ENCODE measurements at regions not wholly inside any gene's neighbourhood (a gene's known extent, or its start where the extent isn't known, plus 50 kb on each side); places are given as distances from the start of the nearest gene placed in this dataset.
A peak's percentile ranks its signal among the peaks of the same experiment; 100 is the strongest.

DNA sequence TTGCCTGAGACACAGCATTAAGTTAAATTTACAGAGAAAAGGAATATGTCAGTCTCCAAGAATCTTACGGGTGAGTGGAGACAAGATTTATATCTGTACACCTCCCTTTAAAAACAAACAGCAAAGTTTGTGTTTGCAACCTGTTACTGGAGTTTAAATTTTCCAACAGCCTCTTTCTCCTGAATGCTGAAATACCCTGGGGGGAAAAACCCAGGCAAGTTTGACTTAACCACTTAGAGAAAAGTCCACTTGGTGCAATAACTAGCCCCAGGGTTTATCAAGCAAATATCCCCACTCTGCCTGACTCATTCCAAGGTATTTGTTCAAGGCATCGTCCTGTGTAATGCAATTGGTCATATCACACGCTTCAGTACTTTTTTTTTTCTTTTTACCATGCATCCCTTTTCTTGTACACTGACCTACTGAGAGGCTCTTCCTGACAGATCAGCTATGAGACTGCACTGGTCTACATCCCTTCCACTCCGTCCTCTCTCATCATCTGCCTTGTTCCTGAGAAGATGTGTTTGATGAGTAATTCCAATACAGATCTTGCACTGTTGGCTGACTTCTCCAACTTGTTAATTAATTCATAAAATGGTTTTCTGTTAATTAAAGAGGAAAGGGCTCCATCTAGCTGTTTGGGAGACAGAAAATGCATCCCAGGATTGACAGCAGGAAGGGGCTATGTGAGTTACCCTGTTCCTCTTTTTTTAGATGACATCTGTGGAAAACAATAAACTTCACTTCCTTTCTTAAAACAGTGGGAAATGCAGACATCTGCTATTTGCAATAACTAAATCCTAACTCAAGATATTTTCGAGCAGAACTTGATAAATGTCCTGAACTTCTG, 212.5 kb upstream of the IRS2 start:
- TF ChIP-seq, protein P1, sequence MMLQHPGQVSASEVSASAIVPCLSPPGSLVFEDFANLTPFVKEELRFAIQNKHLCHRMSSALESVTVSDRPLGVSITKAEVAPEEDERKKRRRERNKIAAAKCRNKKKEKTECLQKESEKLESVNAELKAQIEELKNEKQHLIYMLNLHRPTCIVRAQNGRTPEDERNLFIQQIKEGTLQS (IDR thresholded peaks at IDR 0.05), result peak; percentile 23
- TF ChIP-seq, protein P2, sequence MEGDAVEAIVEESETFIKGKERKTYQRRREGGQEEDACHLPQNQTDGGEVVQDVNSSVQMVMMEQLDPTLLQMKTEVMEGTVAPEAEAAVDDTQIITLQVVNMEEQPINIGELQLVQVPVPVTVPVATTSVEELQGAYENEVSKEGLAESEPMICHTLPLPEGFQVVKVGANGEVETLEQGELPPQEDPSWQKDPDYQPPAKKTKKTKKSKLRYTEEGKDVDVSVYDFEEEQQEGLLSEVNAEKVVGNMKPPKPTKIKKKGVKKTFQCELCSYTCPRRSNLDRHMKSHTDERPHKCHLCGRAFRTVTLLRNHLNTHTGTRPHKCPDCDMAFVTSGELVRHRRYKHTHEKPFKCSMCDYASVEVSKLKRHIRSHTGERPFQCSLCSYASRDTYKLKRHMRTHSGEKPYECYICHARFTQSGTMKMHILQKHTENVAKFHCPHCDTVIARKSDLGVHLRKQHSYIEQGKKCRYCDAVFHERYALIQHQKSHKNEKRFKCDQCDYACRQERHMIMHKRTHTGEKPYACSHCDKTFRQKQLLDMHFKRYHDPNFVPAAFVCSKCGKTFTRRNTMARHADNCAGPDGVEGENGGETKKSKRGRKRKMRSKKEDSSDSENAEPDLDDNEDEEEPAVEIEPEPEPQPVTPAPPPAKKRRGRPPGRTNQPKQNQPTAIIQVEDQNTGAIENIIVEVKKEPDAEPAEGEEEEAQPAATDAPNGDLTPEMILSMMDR (IDR thresholded peaks at IDR 0.05; ENCODE audit: low read depth, low read length, missing input control), result no peak
- no peak for TF ChIP-seq GABPA (IDR thresholded peaks at IDR 0.05 in 1 of 2, conservative IDR thresholded peaks at IDR 0.05 in 1 of 2)
- TF ChIP-seq, protein P3, sequence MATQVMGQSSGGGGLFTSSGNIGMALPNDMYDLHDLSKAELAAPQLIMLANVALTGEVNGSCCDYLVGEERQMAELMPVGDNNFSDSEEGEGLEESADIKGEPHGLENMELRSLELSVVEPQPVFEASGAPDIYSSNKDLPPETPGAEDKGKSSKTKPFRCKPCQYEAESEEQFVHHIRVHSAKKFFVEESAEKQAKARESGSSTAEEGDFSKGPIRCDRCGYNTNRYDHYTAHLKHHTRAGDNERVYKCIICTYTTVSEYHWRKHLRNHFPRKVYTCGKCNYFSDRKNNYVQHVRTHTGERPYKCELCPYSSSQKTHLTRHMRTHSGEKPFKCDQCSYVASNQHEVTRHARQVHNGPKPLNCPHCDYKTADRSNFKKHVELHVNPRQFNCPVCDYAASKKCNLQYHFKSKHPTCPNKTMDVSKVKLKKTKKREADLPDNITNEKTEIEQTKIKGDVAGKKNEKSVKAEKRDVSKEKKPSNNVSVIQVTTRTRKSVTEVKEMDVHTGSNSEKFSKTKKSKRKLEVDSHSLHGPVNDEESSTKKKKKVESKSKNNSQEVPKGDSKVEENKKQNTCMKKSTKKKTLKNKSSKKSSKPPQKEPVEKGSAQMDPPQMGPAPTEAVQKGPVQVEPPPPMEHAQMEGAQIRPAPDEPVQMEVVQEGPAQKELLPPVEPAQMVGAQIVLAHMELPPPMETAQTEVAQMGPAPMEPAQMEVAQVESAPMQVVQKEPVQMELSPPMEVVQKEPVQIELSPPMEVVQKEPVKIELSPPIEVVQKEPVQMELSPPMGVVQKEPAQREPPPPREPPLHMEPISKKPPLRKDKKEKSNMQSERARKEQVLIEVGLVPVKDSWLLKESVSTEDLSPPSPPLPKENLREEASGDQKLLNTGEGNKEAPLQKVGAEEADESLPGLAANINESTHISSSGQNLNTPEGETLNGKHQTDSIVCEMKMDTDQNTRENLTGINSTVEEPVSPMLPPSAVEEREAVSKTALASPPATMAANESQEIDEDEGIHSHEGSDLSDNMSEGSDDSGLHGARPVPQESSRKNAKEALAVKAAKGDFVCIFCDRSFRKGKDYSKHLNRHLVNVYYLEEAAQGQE (IDR thresholded peaks at IDR 0.05), result no peak
- TF ChIP-seq SP1 (IDR thresholded peaks at IDR 0.05), result peak; percentile 51
- TF ChIP-seq RAD21 (IDR thresholded peaks at IDR 0.05), result peak; percentile 38 to 39
- TF ChIP-seq HNF4A (conservative IDR thresholded peaks at IDR 0.05), result peak; percentile 82 to 84
- TF ChIP-seq YY1 (IDR thresholded peaks at IDR 0.05), result no peak
- peak; percentile 39 to 79 for TF ChIP-seq JUND (IDR thresholded peaks at IDR 0.05)
- TF ChIP-seq, protein P4, sequence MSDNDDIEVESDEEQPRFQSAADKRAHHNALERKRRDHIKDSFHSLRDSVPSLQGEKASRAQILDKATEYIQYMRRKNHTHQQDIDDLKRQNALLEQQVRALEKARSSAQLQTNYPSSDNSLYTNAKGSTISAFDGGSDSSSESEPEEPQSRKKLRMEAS (IDR thresholded peaks at IDR 0.05), result no peak
- TF ChIP-seq, protein P5, sequence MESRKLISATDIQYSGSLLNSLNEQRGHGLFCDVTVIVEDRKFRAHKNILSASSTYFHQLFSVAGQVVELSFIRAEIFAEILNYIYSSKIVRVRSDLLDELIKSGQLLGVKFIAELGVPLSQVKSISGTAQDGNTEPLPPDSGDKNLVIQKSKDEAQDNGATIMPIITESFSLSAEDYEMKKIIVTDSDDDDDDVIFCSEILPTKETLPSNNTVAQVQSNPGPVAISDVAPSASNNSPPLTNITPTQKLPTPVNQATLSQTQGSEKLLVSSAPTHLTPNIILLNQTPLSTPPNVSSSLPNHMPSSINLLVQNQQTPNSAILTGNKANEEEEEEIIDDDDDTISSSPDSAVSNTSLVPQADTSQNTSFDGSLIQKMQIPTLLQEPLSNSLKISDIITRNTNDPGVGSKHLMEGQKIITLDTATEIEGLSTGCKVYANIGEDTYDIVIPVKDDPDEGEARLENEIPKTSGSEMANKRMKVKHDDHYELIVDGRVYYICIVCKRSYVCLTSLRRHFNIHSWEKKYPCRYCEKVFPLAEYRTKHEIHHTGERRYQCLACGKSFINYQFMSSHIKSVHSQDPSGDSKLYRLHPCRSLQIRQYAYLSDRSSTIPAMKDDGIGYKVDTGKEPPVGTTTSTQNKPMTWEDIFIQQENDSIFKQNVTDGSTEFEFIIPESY (IDR thresholded peaks at IDR 0.05), result peak; percentile 34
- TF ChIP-seq TAF1 (conservative IDR thresholded peaks at IDR 0.05), result no peak
- TF ChIP-seq RXRA (IDR thresholded peaks at IDR 0.05), result peak; percentile 51 to 69
- no peak for TF ChIP-seq FOXA1 (IDR thresholded peaks at IDR 0.05)
